Nephron (organoid): ENCODE measurements at regions not wholly inside any gene's neighbourhood (a gene's known extent, or its start where the extent isn't known, plus 50 kb on each side); places are given as distances from the start of the nearest gene placed in this dataset.

Source experiments
- H3K27ac Mint-ChIP-seq, 3 experiments: 2 replicates each; pipeline ENCODE4 v1.8.0; 2020; ENCODE audit warnings: mixed read lengths in 3 of 3, mild to moderate bottlenecking in 2 of 3, moderate library complexity in 1 of 3
- H3K27me3 Mint-ChIP-seq: 2 replicates; pipeline ENCODE4 v1.8.0; 2021; ENCODE audit warnings: low read depth, mild to moderate bottlenecking, moderate library complexity, mixed read lengths
- H3K36me3 Mint-ChIP-seq: 2 replicates; pipeline ENCODE4 v1.8.0; 2020; ENCODE audit warnings: low read depth, mixed read lengths
- H3K4me1 Mint-ChIP-seq: 2 replicates; pipeline ENCODE4 v1.8.0; 2020; ENCODE audit warnings: mixed read lengths
- H3K4me3 Mint-ChIP-seq, 3 experiments: 2 replicates each; pipeline ENCODE4 v1.8.0; 2020; ENCODE audit warnings: mild to moderate bottlenecking in 3 of 3, mixed read lengths in 3 of 3, moderate library complexity in 2 of 3
- H3K9me3 Mint-ChIP-seq: 2 replicates; pipeline ENCODE4 v1.8.0; 2020; ENCODE audit warnings: mixed read lengths
- TF ChIP-seq, protein P1 (sequence below), 3 experiments: fragments of 200-600 bp; sonication (generic); IDR thresholded peaks; one replicate each; pipeline ENCODE4 v1.5.0; 2021; ENCODE audit warnings: antibody characterized with exemption in 3 of 3; ENCODE audit not compliant: unreplicated experiment in 3 of 3

GRCh38 chr10:127805950-127806349 is 69.0 kb downstream of the FOXI2 start:
- no peaks in the 10 kb centered on the region for H3K9me3 Mint-ChIP-seq
- H3K27ac Mint-ChIP-seq, result no peak overlapping the region
- TF ChIP-seq, protein P1, sequence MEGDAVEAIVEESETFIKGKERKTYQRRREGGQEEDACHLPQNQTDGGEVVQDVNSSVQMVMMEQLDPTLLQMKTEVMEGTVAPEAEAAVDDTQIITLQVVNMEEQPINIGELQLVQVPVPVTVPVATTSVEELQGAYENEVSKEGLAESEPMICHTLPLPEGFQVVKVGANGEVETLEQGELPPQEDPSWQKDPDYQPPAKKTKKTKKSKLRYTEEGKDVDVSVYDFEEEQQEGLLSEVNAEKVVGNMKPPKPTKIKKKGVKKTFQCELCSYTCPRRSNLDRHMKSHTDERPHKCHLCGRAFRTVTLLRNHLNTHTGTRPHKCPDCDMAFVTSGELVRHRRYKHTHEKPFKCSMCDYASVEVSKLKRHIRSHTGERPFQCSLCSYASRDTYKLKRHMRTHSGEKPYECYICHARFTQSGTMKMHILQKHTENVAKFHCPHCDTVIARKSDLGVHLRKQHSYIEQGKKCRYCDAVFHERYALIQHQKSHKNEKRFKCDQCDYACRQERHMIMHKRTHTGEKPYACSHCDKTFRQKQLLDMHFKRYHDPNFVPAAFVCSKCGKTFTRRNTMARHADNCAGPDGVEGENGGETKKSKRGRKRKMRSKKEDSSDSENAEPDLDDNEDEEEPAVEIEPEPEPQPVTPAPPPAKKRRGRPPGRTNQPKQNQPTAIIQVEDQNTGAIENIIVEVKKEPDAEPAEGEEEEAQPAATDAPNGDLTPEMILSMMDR (IDR thresholded peaks at IDR 0.05; ENCODE audit: unreplicated experiment in 3 of 3), result no peak
- H3K4me3 Mint-ChIP-seq, result no peak overlapping the region
- no peaks in the 10 kb centered on the region for H3K36me3 Mint-ChIP-seq
- H3K27me3 Mint-ChIP-seq, result peaks cover 5% of the 10 kb centered on the region
- peaks cover 4% of the 10 kb centered on the region for H3K4me1 Mint-ChIP-seq

GRCh38 chr10:127812041-127812440 is 75.1 kb downstream of the FOXI2 start:
- TF ChIP-seq, protein P1 (IDR thresholded peaks at IDR 0.05; ENCODE audit: unreplicated experiment in 3 of 3), result no peak
- Mint-ChIP-seq H3K27me3 (peaks cover 5% of the 10 kb centered on the region), H3K27ac (no peak overlapping the region), H3K4me3 (no peak overlapping the region), H3K36me3 (no peaks in the 10 kb centered on the region), H3K9me3 (no peaks in the 10 kb centered on the region), H3K4me1 (no peaks in the 10 kb centered on the region)

DNA sequence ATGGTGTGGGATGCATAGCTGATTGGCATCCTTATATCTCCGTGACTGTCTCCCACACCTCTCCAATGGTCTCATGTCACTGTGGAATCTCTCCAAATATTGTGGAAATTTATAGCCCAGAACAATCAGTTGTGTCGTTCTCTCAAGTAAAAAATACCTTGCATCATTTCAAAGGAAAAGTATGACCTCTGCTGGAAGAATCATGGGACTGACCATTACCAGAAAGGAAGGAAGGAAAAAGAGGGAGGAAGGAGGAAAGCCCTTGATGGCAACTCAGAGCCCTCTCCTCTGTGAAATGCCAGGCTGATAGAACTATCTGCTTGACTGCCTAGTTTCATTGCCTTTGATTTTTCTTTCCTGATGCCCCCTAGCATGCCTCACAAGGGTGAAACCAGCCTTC is 76.3 kb downstream of the FOXI2 start:
- Mint-ChIP-seq H3K4me3 (no peak overlapping the region), H3K9me3 (no peaks in the 10 kb centered on the region), H3K27me3 (peaks cover 8% of the 10 kb centered on the region), H3K36me3 (no peaks in the 10 kb centered on the region), H3K4me1 (no peaks in the 10 kb centered on the region), H3K27ac (no peak overlapping the region)
- TF ChIP-seq, protein P1 (IDR thresholded peaks at IDR 0.05; ENCODE audit: unreplicated experiment in 3 of 3), result peak; percentile 42 to 55 (median 52)

DNA sequence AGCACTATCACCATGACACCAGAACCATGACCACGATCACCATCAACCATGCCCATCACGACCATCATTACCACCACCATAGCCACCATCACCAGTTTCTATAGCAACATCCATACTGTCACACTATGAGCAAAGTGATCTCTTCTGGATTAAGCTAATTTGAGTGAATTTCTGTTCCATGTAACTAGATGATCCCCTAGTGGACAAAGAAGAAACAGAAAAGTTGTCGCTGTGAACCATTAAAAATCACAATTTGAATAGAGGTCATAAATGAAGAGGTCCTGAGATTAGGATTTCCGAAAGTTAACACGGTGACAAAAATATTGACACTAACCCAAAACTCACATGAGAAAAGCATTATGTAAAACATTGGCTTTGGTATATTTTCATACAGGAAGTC is 77.6 kb downstream of the CLRN3 start:
- H3K27ac Mint-ChIP-seq, result no peak overlapping the region

GRCh38 chr10:127824826-127825225 is 67.9 kb downstream of the CLRN3 start:
- H3K27me3 Mint-ChIP-seq, result peaks cover 3% of the 10 kb centered on the region
- H3K9me3 Mint-ChIP-seq, result peaks cover 15% of the 10 kb centered on the region
- TF ChIP-seq, protein P1 (IDR thresholded peaks at IDR 0.05; ENCODE audit: unreplicated experiment in 3 of 3), result no peak
- peaks cover 6% of the 10 kb centered on the region for H3K4me1 Mint-ChIP-seq
- no peaks in the 10 kb centered on the region for H3K36me3 Mint-ChIP-seq
- H3K27ac Mint-ChIP-seq, result no peak overlapping the region
- no peak overlapping the region for H3K4me3 Mint-ChIP-seq

More for the DNA sequence above, 77.6 kb downstream of the CLRN3 start:
- Mint-ChIP-seq H3K4me3 (no peak overlapping the region), H3K27me3 (peaks cover 8% of the 10 kb centered on the region), H3K36me3 (no peaks in the 10 kb centered on the region), H3K9me3 (peaks cover 4% of the 10 kb centered on the region), H3K4me1 (no peaks in the 10 kb centered on the region)
- TF ChIP-seq, protein P1 (IDR thresholded peaks at IDR 0.05; ENCODE audit: unreplicated experiment in 3 of 3), result peak in 2 of 3 experiments; percentile 18 to 38

DNA sequence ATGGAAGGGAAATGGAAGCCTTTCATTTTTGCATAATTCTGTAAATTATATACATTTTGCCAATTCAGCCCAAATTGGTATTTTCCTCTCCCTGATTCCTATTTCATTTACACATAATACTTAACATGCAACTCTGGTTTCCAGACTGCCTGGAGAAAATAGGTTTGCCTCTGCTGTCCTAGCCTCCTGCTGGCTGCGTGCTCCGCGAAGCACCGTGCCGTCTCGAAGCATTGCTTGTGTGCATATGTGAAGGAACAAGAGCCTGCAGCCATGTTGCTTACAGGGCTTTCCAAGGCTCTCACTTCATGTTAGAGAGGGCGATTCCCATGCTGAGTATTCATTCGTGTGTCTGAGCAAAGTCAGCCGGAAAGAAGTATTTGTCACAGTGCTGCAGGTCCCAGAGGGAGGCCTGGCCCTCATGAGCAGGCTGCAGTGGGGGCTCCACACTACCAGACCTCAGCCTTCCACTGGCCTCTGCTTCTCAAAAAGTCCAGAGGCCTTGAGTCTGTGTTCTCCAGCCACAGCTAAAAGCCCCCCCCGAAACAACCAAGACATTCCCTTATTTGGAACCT is 66.5 kb downstream of the CLRN3 start:
- Mint-ChIP-seq H3K9me3 (peaks cover 13% of the 10 kb centered on the region), H3K36me3 (no peaks in the 10 kb centered on the region), H3K27me3 (peaks cover 8% of the 10 kb centered on the region), H3K27ac (peak overlapping the region in 1 of 3 experiments; percentile 16), H3K4me1 (peaks cover 6% of the 10 kb centered on the region), H3K4me3 (no peak overlapping the region)
- TF ChIP-seq, protein P1 (IDR thresholded peaks at IDR 0.05; ENCODE audit: unreplicated experiment in 3 of 3), result no peak
